Fibroblast of pulmonary artery (primary cell): ENCODE measurements at regions not wholly inside any gene's neighbourhood (a gene's known extent, or its start where the extent isn't known, plus 50 kb on each side); places are given as distances from the start of the nearest gene placed in this dataset.

Experiments
- DNase-seq: peaks from one replicate; pipeline ENCODE4 v3.0.0-alpha.2; 2010; ENCODE audit warnings: low read depth
- H3K4me3 ChIP-seq: replicated peaks from 2 replicates; pipeline ENCODE4 v1.5.1; 2011; ENCODE audit warnings: low read depth, mild to moderate bottlenecking, control low read depth, low read length, moderate library complexity
- TF ChIP-seq, protein P1 (sequence below): IDR thresholded peaks from 2 replicates; pipeline ENCODE4 v1.5.1; 2011; ENCODE audit warnings: mild to moderate bottlenecking, control low read depth, low read length, inconsistent platforms; ENCODE audit errors: missing control alignments

DNA sequence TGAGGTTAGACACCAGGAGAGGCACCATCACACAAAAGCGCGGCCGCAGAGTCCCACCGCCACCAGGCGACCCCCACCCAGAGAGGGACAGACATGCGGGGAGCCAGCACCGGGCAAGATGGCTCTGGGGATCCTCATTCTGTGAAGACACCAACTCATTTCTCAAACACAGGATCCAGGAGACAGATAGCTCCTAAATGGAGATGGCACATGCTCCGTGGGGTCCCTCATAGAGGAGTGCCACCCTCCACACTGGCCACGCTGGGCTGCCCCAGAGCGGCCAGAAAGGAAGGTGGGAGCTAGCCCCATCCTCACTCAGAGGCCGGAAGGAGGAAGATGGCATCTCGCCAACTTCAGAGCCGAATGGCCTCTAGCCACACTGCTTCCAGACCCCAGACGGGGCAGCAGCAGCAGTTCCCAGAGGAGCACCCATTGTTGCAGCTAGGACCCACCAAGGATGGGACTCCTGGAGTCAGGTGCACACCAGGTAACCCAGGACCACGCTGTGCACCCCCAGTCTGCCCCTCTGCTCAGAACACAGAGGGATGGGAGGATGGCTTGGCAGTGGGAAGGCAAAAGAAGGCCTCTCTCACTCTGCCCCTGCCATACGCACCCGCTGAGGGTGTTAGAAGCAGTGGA is 78.6 kb downstream of the ZIC5 start:
- DNase-seq: no peak
- TF ChIP-seq, protein P1, sequence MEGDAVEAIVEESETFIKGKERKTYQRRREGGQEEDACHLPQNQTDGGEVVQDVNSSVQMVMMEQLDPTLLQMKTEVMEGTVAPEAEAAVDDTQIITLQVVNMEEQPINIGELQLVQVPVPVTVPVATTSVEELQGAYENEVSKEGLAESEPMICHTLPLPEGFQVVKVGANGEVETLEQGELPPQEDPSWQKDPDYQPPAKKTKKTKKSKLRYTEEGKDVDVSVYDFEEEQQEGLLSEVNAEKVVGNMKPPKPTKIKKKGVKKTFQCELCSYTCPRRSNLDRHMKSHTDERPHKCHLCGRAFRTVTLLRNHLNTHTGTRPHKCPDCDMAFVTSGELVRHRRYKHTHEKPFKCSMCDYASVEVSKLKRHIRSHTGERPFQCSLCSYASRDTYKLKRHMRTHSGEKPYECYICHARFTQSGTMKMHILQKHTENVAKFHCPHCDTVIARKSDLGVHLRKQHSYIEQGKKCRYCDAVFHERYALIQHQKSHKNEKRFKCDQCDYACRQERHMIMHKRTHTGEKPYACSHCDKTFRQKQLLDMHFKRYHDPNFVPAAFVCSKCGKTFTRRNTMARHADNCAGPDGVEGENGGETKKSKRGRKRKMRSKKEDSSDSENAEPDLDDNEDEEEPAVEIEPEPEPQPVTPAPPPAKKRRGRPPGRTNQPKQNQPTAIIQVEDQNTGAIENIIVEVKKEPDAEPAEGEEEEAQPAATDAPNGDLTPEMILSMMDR: no peak
- no peak overlapping the region for H3K4me3 ChIP-seq

DNA sequence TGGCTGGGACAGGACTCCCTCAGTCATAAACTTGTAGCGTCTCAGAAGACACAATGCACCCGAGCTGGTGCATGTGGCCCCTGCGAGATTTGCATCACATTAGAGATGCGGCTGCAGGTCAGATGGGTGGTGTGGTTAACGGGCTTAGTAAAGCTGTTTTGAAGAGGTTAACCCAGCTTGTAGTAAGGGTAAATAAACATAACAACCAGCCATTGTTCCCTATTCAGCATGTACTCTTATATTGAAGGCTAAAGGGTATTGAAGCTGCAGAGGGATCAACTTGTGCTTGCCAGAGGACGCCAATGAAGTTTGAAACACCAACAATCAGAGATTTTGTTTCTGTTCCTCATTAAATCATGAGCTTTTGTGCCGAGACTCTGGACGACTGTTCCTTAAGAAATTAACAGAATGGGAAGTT is 79.4 kb downstream of the ZIC5 start:
- DNase-seq: no peak
- no peak overlapping the region for H3K4me3 ChIP-seq
- TF ChIP-seq, protein P1: no peak

DNA sequence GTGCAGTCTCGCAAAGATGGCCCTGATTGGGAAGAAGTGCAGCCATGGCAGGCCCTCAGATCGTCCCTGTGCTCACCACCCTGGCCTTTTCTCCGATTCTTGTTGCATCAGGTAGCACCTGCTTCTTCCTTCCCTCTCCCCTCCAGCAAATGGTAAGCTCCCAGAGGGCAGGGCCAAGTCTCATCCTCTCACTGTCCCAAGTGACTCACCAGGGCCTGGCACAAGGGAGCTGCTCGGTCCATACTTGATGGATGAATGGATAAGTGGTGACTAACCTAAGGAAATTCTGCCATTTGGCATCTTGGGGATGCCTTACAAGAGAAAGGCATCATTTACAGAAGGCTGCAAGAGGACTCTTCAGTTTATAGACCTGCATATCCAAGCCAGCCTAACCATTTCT is 84.9 kb downstream of the ZIC5 start:
- H3K4me3 ChIP-seq: no peak overlapping the region
- DNase-seq: no peak
- TF ChIP-seq, protein P1: no peak

DNA sequence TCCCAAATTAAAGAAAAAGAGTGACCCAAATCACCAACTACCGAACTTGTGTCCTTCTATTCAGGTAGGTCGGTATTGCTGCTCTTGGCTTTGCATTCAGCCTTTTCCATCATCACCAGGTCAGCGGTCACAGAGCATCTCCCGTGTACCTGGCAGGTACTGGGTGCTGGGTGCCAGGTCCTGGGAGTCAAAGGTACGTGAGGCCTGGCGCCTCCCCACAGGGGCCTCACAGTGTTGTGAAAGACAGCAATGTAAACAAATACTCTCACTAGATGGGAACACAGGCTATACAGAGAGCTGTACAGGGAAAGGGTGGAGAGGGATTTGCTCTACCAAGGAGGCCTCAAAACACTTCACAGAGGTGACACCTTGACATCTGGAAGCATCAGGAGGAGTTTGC is 86.7 kb downstream of the ZIC5 start:
- H3K4me3 ChIP-seq: no peak overlapping the region
- TF ChIP-seq, protein P1: no peak
- DNase-seq: no peak

DNA sequence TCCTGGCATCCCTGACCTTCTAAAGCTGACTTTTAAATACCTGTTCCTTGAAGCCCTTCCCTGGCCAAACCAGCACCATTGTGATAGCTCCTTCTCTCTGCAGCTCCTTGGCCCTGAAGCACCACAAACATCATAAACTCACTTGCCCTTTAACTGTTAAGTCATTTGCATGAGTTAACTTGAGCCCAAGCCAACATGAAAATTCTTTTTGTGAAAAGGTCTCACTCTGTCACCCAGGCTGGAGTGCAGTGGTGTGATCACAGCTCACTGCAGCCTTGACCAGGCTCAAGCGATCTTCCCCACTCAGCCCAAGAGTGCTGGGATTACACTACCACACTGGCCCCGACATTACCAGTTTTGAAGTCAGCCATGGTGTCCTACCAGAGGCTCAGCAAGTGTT is 87.8 kb downstream of the ZIC5 start:
- TF ChIP-seq, protein P1: no peak
- H3K4me3 ChIP-seq: no peak overlapping the region
- no peak for DNase-seq

DNA sequence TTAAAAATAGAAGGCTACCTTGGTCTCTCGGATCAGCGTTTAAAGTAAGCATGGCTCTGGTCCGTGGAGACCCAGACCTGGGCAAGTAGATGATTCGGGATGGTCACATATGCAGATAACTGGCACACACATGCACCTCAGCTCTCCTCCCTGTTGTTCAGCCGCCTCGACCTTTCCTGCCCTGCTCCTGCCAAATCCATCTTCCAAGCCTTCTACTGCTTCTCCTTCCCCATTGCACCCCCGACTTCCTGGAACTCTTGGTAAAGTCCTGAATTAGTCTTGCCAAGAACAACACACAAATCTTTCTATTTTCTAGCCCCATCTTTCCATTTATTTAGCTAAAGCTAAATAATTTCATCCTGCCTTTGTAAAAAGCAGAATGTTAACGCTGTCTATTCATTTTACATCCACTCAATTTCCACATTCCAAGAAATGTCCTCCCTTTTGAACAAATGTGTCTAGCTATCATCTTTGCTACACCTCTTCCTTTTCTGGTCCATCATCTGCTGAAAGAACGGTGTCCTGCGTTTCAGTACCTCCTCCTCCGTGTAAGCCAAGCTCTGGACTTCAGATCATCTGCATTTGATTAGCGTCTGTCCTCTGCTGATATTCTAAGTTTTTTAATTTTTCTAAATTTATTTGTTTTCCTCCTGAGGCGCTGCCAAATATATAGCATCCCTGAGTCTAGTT is 92.5 kb downstream of the ZIC5 start:
- TF ChIP-seq, protein P1: no peak
- DNase-seq: no peak
- no peak overlapping the region for H3K4me3 ChIP-seq

DNA sequence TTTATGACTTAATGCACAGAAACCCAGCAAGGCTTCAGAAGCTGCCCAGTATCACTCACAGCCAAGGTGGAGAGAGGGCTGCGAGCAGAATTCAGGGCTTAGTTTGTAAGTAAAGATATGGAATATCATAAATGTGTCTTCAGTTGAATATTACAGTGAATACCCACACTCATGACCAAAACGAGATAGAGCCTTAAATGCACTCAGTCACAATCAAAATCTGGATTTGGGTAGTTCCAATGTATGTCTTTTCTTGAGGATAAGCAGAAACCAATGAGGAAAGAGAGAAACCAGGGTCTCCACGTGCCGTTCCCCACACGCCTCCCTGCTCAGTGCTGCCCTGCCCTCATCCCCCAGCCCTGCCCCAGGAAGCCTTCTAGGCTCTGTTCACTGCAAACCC is 94.9 kb downstream of the ZIC5 start:
- TF ChIP-seq, protein P1: no peak
- no peak overlapping the region for H3K4me3 ChIP-seq
- no peak for DNase-seq
